HG03354 (cell line): ENCODE measurements at regions not wholly inside any gene's neighbourhood (a gene's known extent, or its start where the extent isn't known, plus 50 kb on each side); places are given as distances from the start of the nearest gene placed in this dataset.
"Not testable (repeated sequence)": the region's sequence is repeated elsewhere in the genome, so short reads cannot be mapped to it uniquely, and the experiment has no call there.

Source experiments
- ATAC-seq: cut with Tn5 transposase; IDR thresholded peaks from one replicate; pipeline ENCODE4 v1.9.1; 2021; ENCODE audit warnings: mild to moderate bottlenecking; ENCODE audit not compliant: unreplicated experiment, poor library complexity, severe bottlenecking

DNA sequence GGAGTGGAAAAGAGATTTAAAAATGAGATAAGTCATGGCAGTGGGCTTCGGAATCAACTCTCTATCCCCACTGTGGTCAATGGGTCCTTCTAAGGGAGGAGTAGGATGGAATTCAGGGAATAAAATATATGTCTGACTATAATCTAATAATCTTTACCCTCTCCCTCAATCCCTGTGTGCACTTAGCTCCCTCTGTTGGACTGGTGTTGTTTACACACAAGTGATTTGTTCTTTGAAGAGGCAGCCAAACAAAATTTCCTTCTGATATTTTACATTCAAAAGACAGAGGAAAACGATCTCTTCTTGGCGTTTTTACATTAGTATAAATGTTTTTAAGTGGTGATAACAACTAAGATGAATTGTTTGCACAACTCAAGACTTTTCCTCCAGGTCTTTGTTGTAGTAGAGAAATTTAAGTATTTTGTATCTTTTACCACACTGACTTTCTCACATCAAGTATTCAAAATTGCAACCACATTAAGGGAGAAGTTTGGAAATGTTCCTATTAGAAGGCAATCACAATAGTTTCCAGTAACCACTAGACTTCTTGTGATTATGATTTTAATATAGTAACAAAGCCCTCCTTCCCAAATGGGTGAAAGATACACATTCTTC lies 317.8 kb downstream of the CENPW start:
- ATAC-seq: no peak

DNA sequence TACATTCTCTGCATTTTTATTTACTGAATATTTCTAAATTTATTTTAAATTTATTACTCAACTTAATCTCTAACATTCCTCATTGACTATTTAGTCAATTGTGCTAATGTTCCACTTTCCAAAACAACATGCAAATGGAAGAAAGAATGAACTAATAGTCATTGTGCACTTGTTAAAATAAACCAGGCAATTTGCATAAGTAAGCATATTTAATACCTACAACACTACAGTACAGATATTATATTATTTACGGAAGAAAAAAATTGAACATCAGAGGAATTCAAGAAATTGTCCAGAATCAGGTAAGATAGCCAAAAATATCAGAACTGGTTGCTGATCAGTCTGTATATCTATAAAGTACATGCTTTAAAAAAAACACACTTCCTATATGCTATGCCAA lies 320.5 kb downstream of the CENPW start:
- ATAC-seq: no peak

DNA sequence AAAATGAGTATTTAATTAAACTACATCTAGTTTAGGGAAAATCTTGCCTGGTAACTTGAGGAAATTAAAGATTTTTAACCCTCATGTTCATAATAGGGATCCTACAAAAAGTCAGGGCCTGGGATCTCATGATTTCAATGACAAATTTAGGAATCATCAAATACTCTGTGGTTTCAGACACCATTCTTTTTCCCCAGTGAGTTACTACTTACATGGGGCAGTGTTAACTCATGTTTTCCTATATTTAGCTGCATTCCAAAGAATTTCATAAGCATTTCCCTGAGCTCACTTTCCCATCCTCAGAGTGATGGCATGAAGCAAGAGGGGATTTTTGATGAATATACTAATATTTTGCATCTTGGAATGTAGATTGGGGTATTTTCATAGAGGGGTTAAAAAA lies 321.7 kb downstream of the CENPW start:
- no peak for ATAC-seq

DNA sequence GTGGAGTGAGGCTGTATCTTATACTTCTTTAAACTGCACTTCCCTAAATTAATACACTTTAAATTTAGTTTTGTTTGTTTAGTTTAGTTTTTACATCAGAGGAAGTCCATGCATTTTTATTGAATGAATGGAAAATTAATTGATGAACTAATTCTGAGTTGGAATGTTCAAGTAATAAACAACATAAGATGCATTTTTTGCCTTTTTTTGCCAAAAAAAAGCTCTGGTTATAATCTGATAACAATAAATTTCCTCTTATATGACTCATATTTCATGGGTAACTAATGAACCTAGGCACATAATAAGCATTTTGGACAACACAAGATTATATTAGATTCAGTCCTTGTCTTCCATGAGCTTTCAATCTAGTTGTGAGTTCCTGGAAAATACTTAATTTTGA lies 323.1 kb downstream of the CENPW start:
- ATAC-seq: no peak

DNA sequence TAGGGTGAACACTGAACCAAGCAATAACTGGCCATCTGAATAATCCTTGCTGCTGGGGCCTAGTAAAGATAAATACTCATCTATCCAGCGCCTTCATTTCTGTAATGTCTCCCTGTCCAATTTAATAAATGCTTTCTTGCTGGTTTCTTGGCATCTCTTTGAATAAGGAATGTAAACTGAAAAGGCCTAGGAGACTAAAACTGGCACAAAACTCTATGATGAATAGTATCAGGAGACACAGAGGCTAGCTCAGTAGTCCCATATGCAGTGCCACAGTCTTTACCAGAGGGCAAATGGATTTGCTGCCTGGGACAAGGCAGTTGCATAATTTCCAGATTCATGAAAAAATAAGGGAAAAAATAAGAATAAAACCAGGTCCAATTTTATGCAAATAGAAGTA lies 324.4 kb downstream of the CENPW start:
- ATAC-seq: no peak

DNA sequence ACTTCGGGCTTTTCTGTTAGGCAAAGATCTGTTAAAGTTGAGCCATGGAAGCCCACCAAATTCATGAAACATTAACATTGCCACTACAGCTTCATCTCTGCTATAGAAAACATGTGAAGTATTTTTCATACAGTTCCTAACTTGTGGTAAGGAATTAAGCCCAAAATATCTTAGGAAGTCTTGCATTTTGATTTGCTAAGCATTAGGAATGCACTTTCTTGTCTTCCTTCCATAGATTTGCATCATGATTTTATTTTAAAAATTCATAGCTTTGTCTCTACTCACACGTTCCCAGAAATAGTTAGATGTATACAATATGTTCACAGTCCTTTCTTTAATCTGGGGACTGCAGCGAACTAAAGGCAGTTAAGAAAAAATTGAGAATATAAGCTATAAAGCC lies 325.6 kb downstream of the CENPW start:
- no peak for ATAC-seq

DNA sequence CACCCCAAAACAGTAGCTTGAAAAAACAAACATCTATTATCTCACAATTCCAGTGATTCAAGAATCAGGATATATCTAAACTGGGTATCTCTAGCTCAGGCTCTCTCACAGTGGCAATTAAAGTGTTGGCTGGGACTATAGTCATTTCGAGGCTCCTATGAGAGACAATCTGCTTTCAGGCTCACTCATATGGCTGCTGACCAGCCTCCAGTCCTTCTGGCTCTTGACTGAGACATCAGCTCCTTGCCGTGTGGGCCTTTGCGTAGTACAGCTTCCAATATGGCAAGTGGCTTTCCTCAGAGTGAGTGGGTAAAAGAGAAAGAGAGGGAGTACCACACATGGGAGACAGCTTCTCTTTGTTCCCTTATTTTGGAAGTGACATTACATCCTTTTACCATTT lies 327.2 kb downstream of the CENPW start:
- no peak for ATAC-seq

DNA sequence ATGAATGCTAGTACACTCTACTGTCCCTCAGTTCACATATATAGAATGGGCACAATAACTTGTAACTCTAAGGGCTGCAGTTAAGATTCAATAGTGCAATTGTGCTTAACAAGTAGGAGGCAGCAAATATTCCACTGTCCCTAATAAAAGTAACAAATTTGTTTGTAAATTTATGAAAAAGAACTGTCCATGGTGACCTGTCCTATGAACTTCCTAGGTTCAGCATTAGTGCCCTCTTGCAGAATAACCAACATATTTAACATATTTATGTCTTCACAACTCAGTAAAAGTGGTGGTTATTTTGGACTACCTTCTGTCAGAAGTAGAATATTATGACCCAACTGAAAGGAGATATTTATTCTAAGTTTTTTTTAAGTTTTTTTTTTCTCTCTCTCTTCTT lies 327.8 kb downstream of the CENPW start:
- ATAC-seq: no peak

DNA sequence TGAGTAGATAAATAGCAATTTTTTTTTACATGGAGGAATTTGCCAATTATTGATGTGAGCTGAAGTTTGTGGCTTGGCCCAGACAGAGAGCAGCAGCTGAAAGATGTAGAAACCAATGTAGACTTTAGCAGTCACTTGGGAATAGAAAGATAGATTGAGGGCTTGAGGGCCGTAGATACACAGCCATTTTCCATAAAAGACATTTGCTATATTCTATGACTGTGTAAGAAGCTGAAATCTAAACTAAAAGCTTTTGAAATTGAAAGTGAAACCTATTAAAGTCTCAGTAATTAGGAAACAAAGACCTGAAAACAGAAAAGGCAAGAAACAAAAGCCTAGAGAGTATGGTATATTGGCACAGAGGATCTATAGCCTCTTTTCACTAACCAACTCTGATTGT lies 332.7 kb downstream of the CENPW start:
- peak; percentile 90 for ATAC-seq

DNA sequence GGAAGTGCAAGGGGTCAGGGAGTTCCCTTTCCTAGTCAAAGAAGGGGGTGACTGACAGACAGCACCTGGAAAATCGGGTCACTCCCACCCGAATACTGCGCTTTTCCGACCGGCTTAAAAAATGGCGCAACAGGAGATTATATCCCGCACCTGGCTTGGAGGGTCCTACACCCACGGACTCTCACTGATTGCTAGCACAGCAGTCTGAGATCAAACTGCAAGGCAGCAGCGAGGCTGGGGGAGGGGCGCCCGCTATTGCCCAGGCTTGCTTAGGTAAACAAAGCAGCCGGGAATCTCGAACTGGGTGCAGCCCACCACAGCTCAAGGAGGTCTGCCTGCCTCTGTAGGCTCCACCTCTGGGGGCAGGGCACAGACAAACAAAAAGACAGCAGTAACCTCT lies 333.8 kb downstream of the CENPW start:
- not testable (repeated sequence) for ATAC-seq

DNA sequence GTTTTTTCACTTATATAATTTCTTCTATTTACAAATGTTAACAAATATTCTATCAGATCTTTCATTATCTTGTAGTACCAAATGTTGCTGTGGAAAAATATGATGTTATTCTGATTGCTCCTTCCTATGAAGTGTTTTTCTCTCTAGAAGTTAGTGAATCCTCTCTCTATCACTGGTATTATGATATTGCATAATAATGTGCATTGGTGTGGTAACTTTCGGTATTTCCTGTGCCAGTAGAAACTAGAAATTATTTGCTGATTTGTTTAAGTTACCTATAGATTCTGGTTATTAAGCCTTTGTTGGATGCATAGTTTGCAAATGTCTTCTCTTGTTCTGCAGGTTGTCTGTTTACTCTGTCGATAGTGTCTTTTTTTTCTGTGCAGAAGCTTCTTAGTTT lies 342.5 kb downstream of the CENPW start:
- ATAC-seq: no peak

DNA sequence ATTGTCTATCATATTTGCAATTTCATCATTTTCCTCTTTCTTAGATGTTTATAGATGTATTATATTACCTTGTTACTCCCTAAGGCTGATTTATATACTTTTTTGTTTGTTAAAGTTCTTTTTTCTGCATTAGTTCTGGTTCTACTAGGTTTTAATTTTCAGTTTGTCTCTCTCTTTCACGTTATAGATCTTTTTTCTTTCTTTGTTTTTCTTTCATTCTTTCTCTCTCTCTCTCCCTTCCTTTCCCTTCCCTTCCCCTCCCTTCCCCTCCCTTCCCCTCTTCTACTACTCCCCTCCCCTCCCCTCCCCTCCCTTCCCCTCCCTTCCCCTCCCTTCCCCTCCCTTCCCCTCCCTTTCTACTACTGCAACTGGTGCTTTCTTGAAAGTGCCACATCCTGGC lies 345.3 kb downstream of the CENPW start:
- no peak for ATAC-seq

DNA sequence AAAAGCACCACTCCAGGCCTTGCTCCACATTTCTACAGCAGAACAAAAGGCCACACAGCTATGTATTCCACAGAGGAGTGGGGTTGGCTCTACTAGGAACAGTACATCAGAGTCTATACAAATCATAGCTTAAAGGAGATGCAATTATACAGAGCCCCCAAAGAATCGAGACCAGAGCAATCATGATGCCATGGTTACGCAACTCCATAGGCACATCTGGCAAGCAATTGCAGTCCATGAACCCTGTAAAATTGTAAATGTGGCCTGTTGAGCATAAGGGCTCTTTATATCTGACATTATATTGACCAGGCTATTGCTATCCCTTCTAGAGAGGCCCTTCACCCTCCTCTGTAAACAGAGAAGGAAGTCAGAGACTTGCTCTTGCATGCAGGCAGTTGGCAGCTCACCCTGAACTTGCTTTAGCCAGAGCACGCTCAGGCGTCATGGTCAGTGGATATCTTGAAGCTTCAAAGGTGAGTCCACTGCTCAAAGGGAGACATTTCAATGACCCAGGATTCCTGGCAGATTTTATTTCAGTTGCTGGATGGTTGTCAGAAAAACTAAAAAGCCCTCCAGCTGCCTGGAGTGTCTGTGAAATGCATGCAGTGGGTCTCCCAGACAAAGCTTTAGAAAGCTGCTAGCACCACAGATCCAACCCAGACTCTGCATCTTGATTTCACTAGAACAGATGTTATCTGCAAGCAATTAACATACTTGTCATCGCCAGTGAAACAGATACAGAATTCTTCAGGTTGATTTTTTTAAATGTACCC lies 357.2 kb downstream of the CENPW start:
- ATAC-seq: no peak

DNA sequence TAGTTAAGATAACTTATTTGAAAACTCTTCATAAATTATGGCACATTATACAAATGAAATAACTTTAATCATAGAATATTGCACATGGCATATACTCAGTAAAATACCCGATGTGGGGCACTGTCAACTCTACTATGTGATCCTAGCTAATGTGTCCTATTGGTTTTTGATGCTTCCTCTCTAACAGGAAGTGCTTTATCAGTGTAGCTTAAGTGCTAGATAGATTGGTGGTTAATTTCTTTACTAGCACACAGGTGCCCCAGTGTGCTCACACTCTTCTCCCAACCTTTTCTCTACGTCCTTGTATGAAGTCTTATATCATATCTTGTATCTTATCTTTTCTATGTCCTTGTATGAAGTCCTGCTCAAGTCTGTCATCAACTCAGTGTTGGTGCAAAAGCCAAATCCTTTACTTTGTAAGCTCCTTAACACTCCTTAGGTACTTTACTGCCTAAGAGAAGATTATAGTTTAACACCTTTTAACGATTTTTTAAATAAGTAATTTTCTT lies 358.9 kb downstream of the CENPW start:
- no peak for ATAC-seq

DNA sequence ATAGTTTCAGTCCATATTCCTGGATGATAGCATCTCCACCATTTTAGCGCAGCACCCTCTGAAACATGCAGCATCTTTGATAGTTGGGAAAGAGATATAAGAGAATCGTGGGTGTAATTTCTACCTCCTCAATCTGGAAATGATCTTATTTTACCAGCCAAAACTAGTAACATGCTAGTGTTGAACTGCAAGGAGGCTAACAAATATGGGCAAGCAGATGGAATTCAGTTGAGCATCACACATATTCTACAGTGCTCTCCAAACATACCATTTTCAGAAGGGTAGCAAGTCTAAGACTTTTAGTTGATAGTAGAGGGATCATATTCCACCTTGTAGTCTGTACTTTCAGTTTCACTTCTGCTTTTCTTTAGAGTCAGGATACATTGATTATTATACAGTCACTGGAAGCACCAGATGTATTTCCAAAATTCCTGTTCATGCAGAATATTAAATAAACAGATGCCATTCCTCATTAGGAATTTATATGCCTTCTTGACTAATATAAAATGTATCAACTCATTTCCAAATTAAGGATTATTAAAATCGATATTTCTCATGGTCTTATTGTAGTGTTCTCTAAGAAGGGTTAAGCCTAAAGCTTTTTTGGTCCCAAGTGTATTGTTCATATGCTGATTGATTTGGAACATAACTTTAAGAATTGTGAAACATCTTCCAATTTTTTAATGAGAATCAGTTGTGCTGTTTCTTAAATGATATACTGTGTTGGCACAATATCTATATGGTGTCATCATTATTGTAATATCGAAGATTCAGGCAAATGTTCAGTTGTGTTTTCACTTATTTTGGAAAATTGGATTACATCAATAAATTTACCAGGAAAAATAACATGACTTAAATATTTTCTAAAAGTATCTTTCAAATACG lies 362.0 kb downstream of the CENPW start:
- ATAC-seq: peak; percentile 55

DNA sequence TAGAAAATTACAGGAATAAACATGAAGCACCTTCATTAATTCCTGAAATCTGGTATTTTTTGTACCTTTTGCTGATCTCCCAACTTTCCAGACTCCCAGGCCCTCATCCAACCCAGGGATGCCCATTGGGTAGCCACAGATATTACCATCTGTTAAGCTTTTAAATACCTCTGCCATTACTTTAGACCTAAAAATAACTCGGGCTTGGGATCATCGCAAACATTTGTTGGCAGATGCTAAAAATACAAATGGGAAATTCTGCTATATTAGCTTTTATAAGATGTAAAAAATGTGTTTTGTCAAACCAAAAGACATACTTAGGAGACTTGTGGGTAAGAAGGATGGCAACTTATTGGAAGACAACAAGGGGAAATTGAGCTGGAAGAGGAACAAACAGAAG lies 376.1 kb downstream of the CENPW start:
- ATAC-seq: no peak

DNA sequence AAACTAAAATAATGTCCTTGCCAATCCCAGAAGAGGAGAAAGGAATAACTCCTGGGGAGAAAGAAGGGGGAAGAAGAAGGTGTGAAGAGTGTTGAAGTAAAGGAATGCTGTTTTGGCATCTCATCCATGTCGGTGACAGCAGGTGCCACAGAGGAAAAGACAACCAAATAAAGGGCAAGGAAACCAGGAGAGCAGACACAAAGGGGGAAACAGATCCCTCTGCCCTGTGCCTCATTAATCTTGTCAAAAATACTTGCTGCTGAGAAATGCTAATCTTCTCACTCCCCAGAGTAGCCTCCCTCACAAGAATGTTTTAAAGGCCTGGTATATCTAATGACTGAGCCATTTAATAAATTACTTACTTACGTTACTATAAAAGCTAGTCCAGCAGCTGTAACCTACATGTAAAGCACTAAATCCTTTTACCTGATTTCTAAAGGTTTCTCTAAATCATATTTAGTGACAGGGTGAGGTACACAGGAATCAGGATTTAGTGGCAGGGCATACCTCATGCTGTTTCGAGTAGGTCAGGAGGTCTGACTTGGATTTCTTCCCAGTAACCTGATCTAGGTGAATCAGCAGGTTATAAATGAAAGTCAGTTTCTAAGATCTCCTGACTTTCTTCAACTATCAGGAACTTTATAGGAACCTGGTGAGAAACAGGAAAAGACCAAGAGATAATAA lies 377.1 kb downstream of the CENPW start:
- ATAC-seq: no peak

DNA sequence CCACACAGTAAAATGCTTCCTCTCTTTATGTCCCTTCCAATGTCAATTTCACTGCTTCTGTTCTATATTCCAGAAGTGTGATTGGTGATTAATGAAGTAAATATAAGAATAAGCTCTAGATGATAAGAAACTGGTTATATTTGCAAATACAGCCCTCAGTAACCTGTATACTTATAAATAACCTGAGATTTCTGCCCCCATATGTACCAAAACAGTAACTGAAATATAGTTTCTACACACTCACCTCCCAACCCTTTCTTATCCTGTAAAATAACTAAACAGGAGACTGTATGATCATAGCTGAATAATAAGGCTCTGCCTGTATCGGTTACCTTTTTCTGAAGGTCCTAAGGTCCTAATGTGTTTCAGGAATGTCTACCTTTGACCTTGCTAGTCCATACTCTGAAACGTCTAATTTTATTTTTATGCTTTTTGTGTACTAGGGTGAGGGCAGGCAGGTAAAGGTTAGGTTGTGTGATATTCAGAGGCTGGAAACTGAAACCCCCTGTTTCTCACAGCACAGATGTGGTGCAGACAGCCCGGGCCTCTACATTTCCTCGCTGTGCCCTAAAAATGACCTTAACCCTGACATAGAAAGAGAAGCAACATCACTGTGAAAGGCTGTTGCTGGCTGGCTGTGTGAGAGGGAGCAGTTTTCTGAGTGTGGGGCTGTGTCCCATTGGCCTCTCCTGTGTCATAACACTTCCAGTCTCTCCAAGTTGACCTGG lies 378.8 kb downstream of the CENPW start:
- peak; percentile 75 for ATAC-seq

DNA sequence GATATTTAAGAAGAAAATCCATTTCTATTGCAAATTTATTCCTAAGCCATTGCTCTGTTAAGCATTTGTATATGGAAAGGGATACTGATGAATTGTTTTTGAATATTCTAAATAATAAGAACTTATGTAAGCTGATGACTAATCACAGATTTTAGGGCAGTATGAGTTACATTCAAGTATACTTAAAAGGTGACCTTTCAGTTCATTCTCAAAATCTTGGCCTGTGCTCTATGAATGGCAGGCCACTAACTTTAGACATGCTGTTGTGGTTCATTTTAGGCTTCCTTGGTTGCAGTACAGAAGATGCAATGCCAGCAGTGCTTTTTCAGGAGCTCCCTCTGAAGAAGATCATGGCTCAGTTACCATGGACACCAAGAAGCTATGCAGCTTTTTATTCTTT lies 380.4 kb downstream of the CENPW start:
- ATAC-seq: no peak
